ENCODE measurements at regions not wholly inside any gene's neighbourhood (a gene's known extent, or its start where the extent isn't known, plus 50 kb on each side); places are given as distances from the start of the nearest gene placed in this dataset.

- TF ChIP-seq CTCF (conservative IDR thresholded peaks at IDR 0.05 in 1 of 2, IDR thresholded peaks at IDR 0.05 in 1 of 2; ENCODE audit: extremely low read depth in 1 of 2, insufficient read depth in 1 of 2, low read depth in 1 of 2, low read length in 2 of 2) = no peak
- no peak for TF ChIP-seq EZH2 (IDR thresholded peaks at IDR 0.05; ENCODE audit: borderline replicate concordance, low read length)
Observed at GRCh38 chr16:54847207-54847606, 83.5 kb upstream of the IRX5 start.
